Colonic mucosa (tissue), 4 donors: ENCODE measurements at regions not wholly inside any gene's neighbourhood (a gene's known extent, or its start where the extent isn't known, plus 50 kb on each side); places are given as distances from the start of the nearest gene placed in this dataset.

Source experiments
- DNase-seq: peaks from one replicate; pipeline ENCODE4 v3.0.0-alpha.2; 2020
- H3K27ac ChIP-seq: fragments of 200-600 bp; one replicate; pipeline ENCODE4 v1.8.0; 2021
- H3K27me3 ChIP-seq: fragments of 200-600 bp; one replicate; pipeline ENCODE4 v1.8.0; 2021
- H3K36me3 ChIP-seq: fragments of 200-600 bp; one replicate; pipeline ENCODE4 v1.8.0; 2021
- H3K4me1 ChIP-seq: fragments of 200-600 bp; one replicate; pipeline ENCODE4 v1.8.0; 2021; ENCODE audit warnings: mild to moderate bottlenecking
- H3K4me3 ChIP-seq: fragments of 200-600 bp; one replicate; pipeline ENCODE4 v1.8.0; 2021
- H3K9ac ChIP-seq, 2 donors: one replicate each; pipeline ENCODE4 v1.7.0; 2013; ENCODE audit warnings: control low read depth in 2 of 2, low read depth in 2 of 2, low read length in 2 of 2
- H3K9me3 ChIP-seq: fragments of 200-600 bp; one replicate; pipeline ENCODE4 v1.8.0; 2021
- CTCF ChIP-seq: fragments of 200-600 bp; IDR thresholded peaks from one replicate; pipeline ENCODE4 v1.8.0; 2022; ENCODE audit warnings: antibody characterized with exemption, mild to moderate bottlenecking
- intact Hi-C: fragments of 100-400 bp; cut with DNase I; formaldehyde crosslinking; loops from one replicate; pipeline ENCODE4 v1.14.1; 2022
- donor health status: healthy.
- donor health status: DM: no; HTN: no; CAD: no.
- donor health status: DM: no; HTN: no; CAD: no.

GRCh38 chr14:96658611-96659010 is 138.6 kb upstream of the VRK1 start:
- intact Hi-C loops: no loop called here
- H3K4me3 ChIP-seq: no peak overlapping the region
- H3K4me1 ChIP-seq: no peaks in the 10 kb centered on the region
- no peak for DNase-seq
- TF ChIP-seq CTCF: no peak
- H3K9me3 ChIP-seq: no peaks in the 10 kb centered on the region
- H3K36me3 ChIP-seq: no peaks in the 10 kb centered on the region
- H3K27me3 ChIP-seq: no peaks in the 10 kb centered on the region
- H3K9ac ChIP-seq: no peak overlapping the region
- no peak overlapping the region for H3K27ac ChIP-seq

- no peaks in the 10 kb centered on the region for H3K4me1 ChIP-seq
- no peaks in the 10 kb centered on the region for H3K36me3 ChIP-seq
- H3K27ac ChIP-seq: no peak overlapping the region
- H3K9ac ChIP-seq: no peak overlapping the region
- H3K4me3 ChIP-seq: no peak overlapping the region
- no peak for DNase-seq
- no peaks in the 10 kb centered on the region for H3K27me3 ChIP-seq
- no peaks in the 10 kb centered on the region for H3K9me3 ChIP-seq
- intact Hi-C loops: no loop called here
- TF ChIP-seq CTCF: no peak
Observed at GRCh38 chr14:96660123-96660522, 137.1 kb upstream of the VRK1 start.

GRCh38 chr14:96660667-96661066 is 136.5 kb upstream of the VRK1 start:
- no peak overlapping the region for H3K4me3 ChIP-seq
- no peaks in the 10 kb centered on the region for H3K36me3 ChIP-seq
- intact Hi-C loops: no loop called here
- H3K27ac ChIP-seq: no peak overlapping the region
- no peak overlapping the region for H3K9ac ChIP-seq
- TF ChIP-seq CTCF: no peak
- no peaks in the 10 kb centered on the region for H3K9me3 ChIP-seq
- DNase-seq: no peak
- no peaks in the 10 kb centered on the region for H3K4me1 ChIP-seq
- H3K27me3 ChIP-seq: no peaks in the 10 kb centered on the region

GRCh38 chr14:96661244-96661969 is 135.8 kb upstream of the VRK1 start:
- DNase-seq: no peak
- Histone ChIP-seq H3K27me3 (no peaks in the 10 kb centered on the region), H3K4me3 (no peak overlapping the region), H3K9me3 (no peaks in the 10 kb centered on the region), H3K36me3 (no peaks in the 10 kb centered on the region), H3K27ac (no peak overlapping the region), H3K4me1 (no peaks in the 10 kb centered on the region), H3K9ac (no peak overlapping the region)
- intact Hi-C loops: no loop called here
- no peak for TF ChIP-seq CTCF

GRCh38 chr14:96662116-96662970 is 134.8 kb upstream of the VRK1 start:
- Histone ChIP-seq H3K4me3 (no peak overlapping the region), H3K4me1 (no peaks in the 10 kb centered on the region), H3K9me3 (no peaks in the 10 kb centered on the region), H3K27ac (no peak overlapping the region), H3K36me3 (no peaks in the 10 kb centered on the region), H3K9ac (no peak overlapping the region), H3K27me3 (no peaks in the 10 kb centered on the region)
- intact Hi-C loops: no loop called here
- DNase-seq: no peak
- no peak for TF ChIP-seq CTCF
